Testis (tissue), 2 donors: ENCODE measurements at regions not wholly inside any gene's neighbourhood (a gene's known extent, or its start where the extent isn't known, plus 50 kb on each side); places are given as distances from the start of the nearest gene placed in this dataset.

Source experiments
- DNase-seq: peaks from one replicate; pipeline ENCODE4 v3.0.0-alpha.2; 2019
- H3K27ac ChIP-seq, 2 donors: fragments of 200-600 bp; sonication (generic); one replicate each; pipeline ENCODE4 v1.5.1; 2019
- H3K27me3 ChIP-seq: fragments of 200-600 bp; sonication (generic); one replicate; pipeline ENCODE4 v1.5.1; 2019
- H3K36me3 ChIP-seq: fragments of 200-600 bp; sonication (generic); one replicate; pipeline ENCODE4 v1.5.1; 2017; ENCODE audit warnings: low read depth; ENCODE audit errors: missing control alignments
- H3K4me1 ChIP-seq: fragments of 200-600 bp; sonication (generic); one replicate; pipeline ENCODE4 v1.5.1; 2019
- H3K4me3 ChIP-seq, 2 donors: fragments of 200-600 bp; sonication (generic); one replicate each; pipeline ENCODE4 v1.5.1; 2017 to 2019
- H3K9me3 ChIP-seq: fragments of 200-600 bp; sonication (generic); one replicate; pipeline ENCODE4 v1.5.1; 2017
- POLR2A ChIP-seq: fragments of 450-650 bp; IDR thresholded peaks from one replicate; pipeline ENCODE4 v1.6.1; 2017; ENCODE audit warnings: antibody characterized with exemption, mild to moderate bottlenecking, moderate library complexity
- WGBS, 2 donors: methylation state at CpG; one replicate each; pipeline ENCODE4 v1.1.5; 2018; 5-methylcytosine and 5-hydroxymethylcytosine counted together
- intact Hi-C: fragments of 100-400 bp; cut with DNase I; formaldehyde crosslinking; loops from one replicate; pipeline ENCODE4 v1.15.1; 2023; ENCODE audit warnings: low total_unique reads
- TF ChIP-seq, protein P1 (sequence below), 3 experiments: fragments of 450-650 bp in 2 of 3; fragments of 200-600 bp in 1 of 3; sonication (generic) in 1 of 3; IDR thresholded peaks; one replicate each; pipeline ENCODE4 v1.5.1; 2016 to 2019; ENCODE audit warnings: antibody characterized with exemption in 3 of 3, mild to moderate bottlenecking in 2 of 3, moderate library complexity in 1 of 3

GRCh38 chr6:4299476-4299875 is 164.1 kb upstream of the ECI2 start:
- H3K4me3 ChIP-seq = no peak overlapping the region
- no peaks in the 10 kb centered on the region for H3K9me3 ChIP-seq
- DNase-seq = no peak
- TF ChIP-seq POLR2A = no peak
- H3K27ac ChIP-seq = no peak overlapping the region
- WGBS, 2 donors = 75 to 80% methylated on average over 4 of the region's 4 CpGs
- H3K4me1 ChIP-seq = no peaks in the 10 kb centered on the region
- no peaks in the 10 kb centered on the region for H3K36me3 ChIP-seq
- intact Hi-C loops = no loop called here
- H3K27me3 ChIP-seq = no peaks in the 10 kb centered on the region

DNA sequence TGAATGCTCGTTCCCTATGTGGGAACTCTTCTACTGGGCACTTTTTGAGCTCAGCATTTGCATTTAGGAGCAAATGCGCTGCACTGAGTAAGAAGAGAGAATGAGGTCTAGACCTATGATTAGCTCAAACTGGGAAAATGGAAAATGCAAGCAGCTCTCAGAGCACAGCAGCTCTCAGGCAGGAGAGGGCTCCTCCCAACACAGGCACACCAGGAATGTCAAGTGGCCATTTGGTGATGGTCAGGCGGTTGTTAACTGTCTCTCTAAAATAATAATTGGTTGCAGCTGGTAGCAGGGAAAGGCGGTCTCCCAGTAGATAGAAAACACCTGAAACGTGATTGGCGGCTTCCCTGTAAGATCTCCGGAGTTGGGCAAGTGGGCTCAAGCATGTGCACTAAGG is 162.0 kb upstream of the ECI2 start:
- Histone ChIP-seq H3K27ac (no peak overlapping the region), H3K4me1 (no peaks in the 10 kb centered on the region), H3K27me3 (no peaks in the 10 kb centered on the region), H3K9me3 (no peaks in the 10 kb centered on the region), H3K4me3 (no peak overlapping the region), H3K36me3 (no peaks in the 10 kb centered on the region)
- no peak for DNase-seq
- no peak for TF ChIP-seq POLR2A
- TF ChIP-seq, protein P1, sequence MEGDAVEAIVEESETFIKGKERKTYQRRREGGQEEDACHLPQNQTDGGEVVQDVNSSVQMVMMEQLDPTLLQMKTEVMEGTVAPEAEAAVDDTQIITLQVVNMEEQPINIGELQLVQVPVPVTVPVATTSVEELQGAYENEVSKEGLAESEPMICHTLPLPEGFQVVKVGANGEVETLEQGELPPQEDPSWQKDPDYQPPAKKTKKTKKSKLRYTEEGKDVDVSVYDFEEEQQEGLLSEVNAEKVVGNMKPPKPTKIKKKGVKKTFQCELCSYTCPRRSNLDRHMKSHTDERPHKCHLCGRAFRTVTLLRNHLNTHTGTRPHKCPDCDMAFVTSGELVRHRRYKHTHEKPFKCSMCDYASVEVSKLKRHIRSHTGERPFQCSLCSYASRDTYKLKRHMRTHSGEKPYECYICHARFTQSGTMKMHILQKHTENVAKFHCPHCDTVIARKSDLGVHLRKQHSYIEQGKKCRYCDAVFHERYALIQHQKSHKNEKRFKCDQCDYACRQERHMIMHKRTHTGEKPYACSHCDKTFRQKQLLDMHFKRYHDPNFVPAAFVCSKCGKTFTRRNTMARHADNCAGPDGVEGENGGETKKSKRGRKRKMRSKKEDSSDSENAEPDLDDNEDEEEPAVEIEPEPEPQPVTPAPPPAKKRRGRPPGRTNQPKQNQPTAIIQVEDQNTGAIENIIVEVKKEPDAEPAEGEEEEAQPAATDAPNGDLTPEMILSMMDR (IDR thresholded peaks at IDR 0.05) = no peak
- WGBS, 2 donors = 92 to 96% methylated on average over 7 of the region's 7 CpGs
- intact Hi-C loops = no loop called here

DNA sequence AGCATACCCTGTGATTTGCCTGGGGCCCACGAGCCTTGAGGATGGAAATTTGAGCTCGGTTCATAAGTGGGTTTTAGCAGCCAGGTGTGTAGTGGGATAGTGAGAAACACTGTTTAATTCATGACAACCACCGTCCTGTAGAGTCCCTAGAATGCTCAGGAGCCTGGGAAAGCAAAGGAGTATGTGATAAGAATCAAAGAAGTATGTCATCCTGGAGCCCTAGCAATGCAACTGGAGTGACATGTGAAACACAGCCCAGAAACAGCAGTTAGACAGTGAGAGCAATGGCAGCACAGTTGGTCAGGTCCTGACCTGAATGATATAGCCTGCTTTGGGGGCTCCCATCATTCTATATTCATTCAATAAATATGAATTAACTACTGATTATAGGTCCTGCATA is 161.2 kb upstream of the ECI2 start:
- intact Hi-C loops = no loop called here
- no peaks in the 10 kb centered on the region for H3K36me3 ChIP-seq
- H3K4me1 ChIP-seq = no peaks in the 10 kb centered on the region
- TF ChIP-seq, protein P1 (IDR thresholded peaks at IDR 0.05) = no peak
- no peak for TF ChIP-seq POLR2A
- DNase-seq = no peak
- 73 to 90% methylated on average over 3 of the region's 3 CpGs for WGBS, 2 donors
- H3K27ac ChIP-seq = no peak overlapping the region
- no peaks in the 10 kb centered on the region for H3K27me3 ChIP-seq
- H3K4me3 ChIP-seq = no peak overlapping the region
- H3K9me3 ChIP-seq = no peaks in the 10 kb centered on the region

DNA sequence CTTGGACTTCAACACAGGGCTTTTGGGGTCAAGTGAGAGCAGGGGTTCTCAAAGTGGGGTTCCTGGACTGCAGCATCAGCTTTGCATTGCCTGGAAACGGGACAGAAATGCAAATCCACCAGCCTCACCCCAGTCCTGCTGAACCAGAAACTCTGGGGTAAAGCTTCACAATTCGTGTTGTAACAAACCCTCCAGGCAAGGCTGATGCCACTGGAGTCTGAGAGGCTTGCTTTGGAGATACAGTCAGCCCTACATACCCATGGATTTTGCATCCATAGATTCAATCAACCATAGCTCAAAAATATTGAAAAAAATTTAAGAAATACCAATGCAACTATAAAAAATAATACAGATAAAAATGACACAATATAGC is 160.4 kb upstream of the ECI2 start:
- Histone ChIP-seq H3K9me3 (no peaks in the 10 kb centered on the region), H3K4me1 (no peaks in the 10 kb centered on the region), H3K27me3 (no peaks in the 10 kb centered on the region), H3K36me3 (no peaks in the 10 kb centered on the region), H3K4me3 (no peak overlapping the region), H3K27ac (no peak overlapping the region)
- DNase-seq = no peak
- WGBS, 2 donors = 78 to 81% methylated on average over 2 of the region's 2 CpGs
- no peak for TF ChIP-seq POLR2A
- TF ChIP-seq, protein P1 (IDR thresholded peaks at IDR 0.05) = no peak
- intact Hi-C loops = no loop called here

DNA sequence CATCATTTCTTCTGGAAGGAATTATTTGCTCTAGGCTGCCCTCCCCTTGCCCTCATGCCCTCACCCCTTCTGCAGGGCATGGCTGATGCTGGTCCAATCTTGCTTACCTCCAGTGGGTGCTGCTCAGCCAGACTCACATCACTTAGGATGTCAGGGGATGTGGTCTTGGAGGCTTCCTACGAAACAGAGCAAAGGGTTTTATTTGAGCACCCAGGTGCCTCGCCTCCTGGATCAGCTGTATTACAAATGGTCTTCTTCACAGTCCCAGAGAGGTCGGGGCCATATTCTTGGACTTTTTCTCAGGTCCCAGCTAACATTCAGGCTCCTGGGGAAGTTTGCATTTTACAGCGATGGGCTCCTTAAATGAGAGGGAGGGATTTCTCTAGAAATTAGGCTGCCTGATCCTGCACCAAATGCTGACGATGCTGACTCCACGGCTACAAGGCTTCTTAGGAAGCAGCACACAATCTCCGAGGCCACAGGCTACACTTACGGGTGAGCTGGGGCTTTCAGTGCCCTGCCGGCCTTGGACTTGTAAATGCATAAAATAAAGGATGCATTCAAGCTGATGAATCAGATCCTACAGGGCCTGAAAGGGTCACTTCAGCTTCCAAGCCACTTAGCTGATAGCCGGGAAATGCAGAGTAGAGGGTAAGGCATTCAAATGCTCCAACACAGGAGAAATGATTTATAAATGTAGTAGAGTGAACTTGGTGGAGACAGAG is 159.8 kb upstream of the ECI2 start:
- no peaks in the 10 kb centered on the region for H3K27me3 ChIP-seq
- no peaks in the 10 kb centered on the region for H3K9me3 ChIP-seq
- WGBS, 2 donors = 81 to 91% methylated on average over 10 of the region's 10 CpGs
- H3K27ac ChIP-seq = no peak overlapping the region
- no peaks in the 10 kb centered on the region for H3K36me3 ChIP-seq
- TF ChIP-seq, protein P1 (IDR thresholded peaks at IDR 0.05) = no peak
- no peak for TF ChIP-seq POLR2A
- H3K4me1 ChIP-seq = no peaks in the 10 kb centered on the region
- H3K4me3 ChIP-seq = no peak overlapping the region
- intact Hi-C loops = no loop called here
- no peak for DNase-seq
